IMR-90 (cell line): ENCODE measurements at regions not wholly inside any gene's neighbourhood (a gene's known extent, or its start where the extent isn't known, plus 50 kb on each side); places are given as distances from the start of the nearest gene placed in this dataset.

ENCODE experiments used
- FOS ChIP-seq: fragments of 150-350 bp; IDR thresholded peaks from 2 replicates; pipeline ENCODE4 v1.6.1; 2016; ENCODE audit warnings: low read depth, low read length
- MAFK ChIP-seq: IDR thresholded peaks from 2 replicates; pipeline ENCODE4 v1.6.1; 2012; ENCODE audit warnings: low read depth, low read length, improper control_type of control experiment
- MXI1 ChIP-seq: IDR thresholded peaks from 2 replicates; pipeline ENCODE4 v1.6.1; 2012; ENCODE audit warnings: low read depth, mild to moderate bottlenecking, low read length, moderate library complexity, borderline replicate concordance
- POLR2A ChIP-seq: IDR thresholded peaks from 2 replicates; pipeline ENCODE4 v1.6.1; 2012; ENCODE audit warnings: mild to moderate bottlenecking, low read depth, low read length
- RAD21 ChIP-seq: IDR thresholded peaks from 2 replicates; pipeline ENCODE4 v1.6.1; 2012; ENCODE audit warnings: low read length, improper control_type of control experiment
- RFX5 ChIP-seq: IDR thresholded peaks from 2 replicates; pipeline ENCODE4 v1.8.0; 2012; ENCODE audit warnings: low read depth, mild to moderate bottlenecking, low read length, moderate library complexity
- SMC3 ChIP-seq: fragments of 150-350 bp; IDR thresholded peaks from 2 replicates; pipeline ENCODE4 v1.6.1; 2016; ENCODE audit warnings: low read depth, mild to moderate bottlenecking, antibody characterized with exemption, low read length, moderate library complexity
- TF ChIP-seq, protein P1 (sequence below): conservative IDR thresholded peaks from 2 replicates; pipeline ENCODE4 v1.5.1; 2012; ENCODE audit warnings: mild to moderate bottlenecking, low read depth, low read length, improper control_type of control experiment
- TF ChIP-seq, protein P2 (sequence below): fragments of 150-350 bp; IDR thresholded peaks from 2 replicates; pipeline ENCODE4 v1.6.1; 2017; ENCODE audit warnings: mild to moderate bottlenecking, antibody characterized with exemption, low read length, low read depth

DNA sequence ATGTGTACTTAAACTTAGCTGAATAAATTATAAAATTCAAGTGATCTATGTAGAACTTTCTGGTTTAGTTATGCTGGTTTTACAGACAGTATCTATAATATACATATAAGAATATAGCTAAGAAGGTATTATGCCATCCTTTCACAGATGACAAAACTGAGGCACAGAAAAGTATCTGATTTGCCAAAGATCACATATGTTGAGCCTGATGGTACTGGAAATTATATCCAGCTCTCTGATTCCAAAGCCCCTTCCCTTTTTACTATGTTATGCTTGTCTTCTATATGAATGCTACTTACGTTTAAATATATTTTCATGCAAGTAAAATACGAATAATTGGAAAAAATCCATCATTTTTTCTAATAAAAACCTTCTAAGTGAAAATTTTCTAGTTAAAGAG is 1631.3 kb downstream of the DPP10 start:
- TF ChIP-seq FOS: no peak
- TF ChIP-seq, protein P1, sequence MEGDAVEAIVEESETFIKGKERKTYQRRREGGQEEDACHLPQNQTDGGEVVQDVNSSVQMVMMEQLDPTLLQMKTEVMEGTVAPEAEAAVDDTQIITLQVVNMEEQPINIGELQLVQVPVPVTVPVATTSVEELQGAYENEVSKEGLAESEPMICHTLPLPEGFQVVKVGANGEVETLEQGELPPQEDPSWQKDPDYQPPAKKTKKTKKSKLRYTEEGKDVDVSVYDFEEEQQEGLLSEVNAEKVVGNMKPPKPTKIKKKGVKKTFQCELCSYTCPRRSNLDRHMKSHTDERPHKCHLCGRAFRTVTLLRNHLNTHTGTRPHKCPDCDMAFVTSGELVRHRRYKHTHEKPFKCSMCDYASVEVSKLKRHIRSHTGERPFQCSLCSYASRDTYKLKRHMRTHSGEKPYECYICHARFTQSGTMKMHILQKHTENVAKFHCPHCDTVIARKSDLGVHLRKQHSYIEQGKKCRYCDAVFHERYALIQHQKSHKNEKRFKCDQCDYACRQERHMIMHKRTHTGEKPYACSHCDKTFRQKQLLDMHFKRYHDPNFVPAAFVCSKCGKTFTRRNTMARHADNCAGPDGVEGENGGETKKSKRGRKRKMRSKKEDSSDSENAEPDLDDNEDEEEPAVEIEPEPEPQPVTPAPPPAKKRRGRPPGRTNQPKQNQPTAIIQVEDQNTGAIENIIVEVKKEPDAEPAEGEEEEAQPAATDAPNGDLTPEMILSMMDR: no peak
- TF ChIP-seq RAD21: no peak
- no peak for TF ChIP-seq POLR2A
- TF ChIP-seq, protein P2, sequence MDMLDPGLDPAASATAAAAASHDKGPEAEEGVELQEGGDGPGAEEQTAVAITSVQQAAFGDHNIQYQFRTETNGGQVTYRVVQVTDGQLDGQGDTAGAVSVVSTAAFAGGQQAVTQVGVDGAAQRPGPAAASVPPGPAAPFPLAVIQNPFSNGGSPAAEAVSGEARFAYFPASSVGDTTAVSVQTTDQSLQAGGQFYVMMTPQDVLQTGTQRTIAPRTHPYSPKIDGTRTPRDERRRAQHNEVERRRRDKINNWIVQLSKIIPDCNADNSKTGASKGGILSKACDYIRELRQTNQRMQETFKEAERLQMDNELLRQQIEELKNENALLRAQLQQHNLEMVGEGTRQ: no peak
- no peak for TF ChIP-seq SMC3
- TF ChIP-seq MXI1: no peak
- no peak for TF ChIP-seq MAFK
- no peak for TF ChIP-seq RFX5
